Panc1 (cell line): ENCODE measurements at regions not wholly inside any gene's neighbourhood (a gene's known extent, or its start where the extent isn't known, plus 50 kb on each side); places are given as distances from the start of the nearest gene placed in this dataset.

ENCODE experiments used
- ATAC-seq: fragments of 200-7000 bp; cut with Tn5 transposase; 2 replicates; pipeline ENCODE4 v1.9.1; 2020; ENCODE audit warnings: mild to moderate bottlenecking, moderate library complexity
- BruUV-seq: library from RNA; stranded (reverse); fragments of 400-500 nt; replicated peaks from 2 replicates; lab custom pipeline; 2021; lab: Mats Ljungman, UMichigan
- CTCF ChIA-PET: fragments of 300-600 bp; sonication (Branson Sonifier 250); formaldehyde crosslinking; loops from one replicate; lab custom pipeline; 2022; ENCODE audit warnings: antibody characterized with exemption; lab: Charles Lee
- POLR2A ChIA-PET: fragments of 300-600 bp; sonication (Branson Sonifier 250); formaldehyde crosslinking; loops from one replicate; lab custom pipeline; 2022; ENCODE audit warnings: antibody characterized with exemption; lab: Charles Lee
- DNase-seq: peaks from one replicate; pipeline ENCODE4 v3.0.0-alpha.2; 2010; ENCODE audit warnings: low read depth, low spot score
- H3K27ac ChIP-seq: 2 replicates; pipeline ENCODE4 v1.5.1; 2011; ENCODE audit warnings: mild to moderate bottlenecking, low read length, inconsistent platforms
- H3K27me3 ChIP-seq: fragments of 200-500 bp; sonication (Bioruptor generic); 2 replicates; pipeline ENCODE4 v1.6.0; 2014; ENCODE audit warnings: low read length, inconsistent platforms; ENCODE audit not compliant: control insufficient read depth, insufficient read depth
- H3K36me3 ChIP-seq: fragments of 200-500 bp; sonication (Bioruptor generic); 2 replicates; pipeline ENCODE4 v1.5.1; 2014; ENCODE audit warnings: inconsistent platforms, mild to moderate bottlenecking, low read length, moderate library complexity; ENCODE audit not compliant: control insufficient read depth, insufficient read depth
- H3K4me1 ChIP-seq: 2 replicates; pipeline ENCODE4 v1.5.1; 2011; ENCODE audit warnings: inconsistent platforms, mild to moderate bottlenecking, low read length, moderate library complexity; ENCODE audit not compliant: control insufficient read depth, insufficient read depth
- H3K4me3 ChIP-seq, 2 experiments: 2 replicates each; pipeline ENCODE4 v1.5.1; 2011 to 2012; ENCODE audit warnings: low read depth in 2 of 2, low read length in 2 of 2, mild to moderate bottlenecking in 2 of 2, inconsistent platforms in 1 of 2, moderate library complexity in 1 of 2
- H3K9me3 ChIP-seq: fragments of 200-500 bp; sonication (Bioruptor generic); 2 replicates; pipeline ENCODE4 v1.5.1; 2014; ENCODE audit warnings: low read depth, mild to moderate bottlenecking, inconsistent platforms, low read length, moderate library complexity; ENCODE audit not compliant: control insufficient read depth, insufficient read depth
- POLR2AphosphoS5 ChIP-seq: IDR thresholded peaks from 2 replicates; pipeline ENCODE4 v1.6.1; 2012; ENCODE audit warnings: mild to moderate bottlenecking, low read depth, low read length, moderate library complexity
- SIN3A ChIP-seq: IDR thresholded peaks from 2 replicates; pipeline ENCODE4 v1.6.1; 2012; ENCODE audit warnings: low read depth, mild to moderate bottlenecking, low read length, moderate library complexity, borderline replicate concordance; ENCODE audit not compliant: insufficient read depth
- TCF7L2 ChIP-seq: IDR thresholded peaks from 2 replicates; pipeline ENCODE4 v1.6.1; 2011; ENCODE audit warnings: mild to moderate bottlenecking, low read depth, low read length, inconsistent platforms
- in situ Hi-C: cut with HindIII; loops from 2 replicates; pipeline ENCODE4 v1.10.0; 2016; ENCODE audit warnings: low sequenced_read_pairs, low pct_unique_long_range_greater_than_20kb
- intact Hi-C: fragments of 100-400 bp; cut with micrococcal nuclease; formaldehyde crosslinking; loops from one replicate; pipeline ENCODE4 v1.10.0; 2022; ENCODE audit not compliant: unreplicated experiment
- TF ChIP-seq, protein P1 (sequence below), 2 experiments: IDR thresholded peaks; 2 replicates each; pipeline ENCODE4 v1.6.1; 2011 to 2012; ENCODE audit warnings: low read depth in 2 of 2, control low read depth in 1 of 2, low read length in 1 of 2, mild to moderate bottlenecking in 1 of 2, moderate library complexity in 1 of 2; ENCODE audit not compliant: insufficient read depth in 1 of 2
- TF ChIP-seq, protein P2 (sequence below): fragments of 450-650 bp; IDR thresholded peaks from 2 replicates; pipeline ENCODE4 v1.5.1; 2017; ENCODE audit warnings: mild to moderate bottlenecking

DNA sequence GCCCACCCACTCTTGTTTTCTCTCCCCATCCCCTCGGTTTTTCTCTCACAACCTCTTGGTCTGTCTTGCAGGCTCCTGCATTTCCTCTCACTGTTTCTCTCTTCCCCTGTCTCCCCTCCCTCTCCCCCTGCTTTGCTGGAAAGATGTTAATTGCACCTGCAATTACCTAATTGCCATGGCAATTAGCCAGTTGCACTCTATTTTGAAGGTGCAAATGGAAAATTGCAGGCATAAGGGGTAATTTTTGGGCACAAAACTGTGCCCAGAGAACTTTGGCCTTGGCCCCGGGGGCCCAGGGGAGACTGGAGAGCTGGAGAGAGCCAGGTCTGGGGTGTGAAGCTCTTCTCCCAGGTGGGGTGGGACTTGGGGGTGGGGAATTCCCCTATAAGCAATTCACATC lies 164.5 kb upstream of the TLE3 start:
- Histone ChIP-seq H3K9me3 (no peaks in the 10 kb centered on the region), H3K4me3 (no peak overlapping the region), H3K27ac (no peak overlapping the region), H3K27me3 (no peaks in the 10 kb centered on the region), H3K4me1 (0 out of 2 replicates have a peak, but pooled peaks cover 7% of the 10 kb centered on the region), H3K36me3 (no peaks in the 10 kb centered on the region)
- TF ChIP-seq POLR2AphosphoS5, result no peak
- TF ChIP-seq, protein P1, sequence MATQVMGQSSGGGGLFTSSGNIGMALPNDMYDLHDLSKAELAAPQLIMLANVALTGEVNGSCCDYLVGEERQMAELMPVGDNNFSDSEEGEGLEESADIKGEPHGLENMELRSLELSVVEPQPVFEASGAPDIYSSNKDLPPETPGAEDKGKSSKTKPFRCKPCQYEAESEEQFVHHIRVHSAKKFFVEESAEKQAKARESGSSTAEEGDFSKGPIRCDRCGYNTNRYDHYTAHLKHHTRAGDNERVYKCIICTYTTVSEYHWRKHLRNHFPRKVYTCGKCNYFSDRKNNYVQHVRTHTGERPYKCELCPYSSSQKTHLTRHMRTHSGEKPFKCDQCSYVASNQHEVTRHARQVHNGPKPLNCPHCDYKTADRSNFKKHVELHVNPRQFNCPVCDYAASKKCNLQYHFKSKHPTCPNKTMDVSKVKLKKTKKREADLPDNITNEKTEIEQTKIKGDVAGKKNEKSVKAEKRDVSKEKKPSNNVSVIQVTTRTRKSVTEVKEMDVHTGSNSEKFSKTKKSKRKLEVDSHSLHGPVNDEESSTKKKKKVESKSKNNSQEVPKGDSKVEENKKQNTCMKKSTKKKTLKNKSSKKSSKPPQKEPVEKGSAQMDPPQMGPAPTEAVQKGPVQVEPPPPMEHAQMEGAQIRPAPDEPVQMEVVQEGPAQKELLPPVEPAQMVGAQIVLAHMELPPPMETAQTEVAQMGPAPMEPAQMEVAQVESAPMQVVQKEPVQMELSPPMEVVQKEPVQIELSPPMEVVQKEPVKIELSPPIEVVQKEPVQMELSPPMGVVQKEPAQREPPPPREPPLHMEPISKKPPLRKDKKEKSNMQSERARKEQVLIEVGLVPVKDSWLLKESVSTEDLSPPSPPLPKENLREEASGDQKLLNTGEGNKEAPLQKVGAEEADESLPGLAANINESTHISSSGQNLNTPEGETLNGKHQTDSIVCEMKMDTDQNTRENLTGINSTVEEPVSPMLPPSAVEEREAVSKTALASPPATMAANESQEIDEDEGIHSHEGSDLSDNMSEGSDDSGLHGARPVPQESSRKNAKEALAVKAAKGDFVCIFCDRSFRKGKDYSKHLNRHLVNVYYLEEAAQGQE (IDR thresholded peaks at IDR 0.05; ENCODE audit: insufficient read depth in 1 of 2, low read depth in 2 of 2, low read length in 1 of 2), result no peak
- intact Hi-C loops (no loop called here), in situ Hi-C loops (no loop called here)
- CTCF ChIA-PET, result no interaction called here
- ATAC-seq (no peak), DNase-seq (no peak)
- POLR2A ChIA-PET, result interaction anchor here (0.6 kb wide), 1 partner anchor 165 kb away, joined by 4 read pairs; the partner anchor contains the start of gene TLE3
- no TSS peak for BruUV-seq

DNA sequence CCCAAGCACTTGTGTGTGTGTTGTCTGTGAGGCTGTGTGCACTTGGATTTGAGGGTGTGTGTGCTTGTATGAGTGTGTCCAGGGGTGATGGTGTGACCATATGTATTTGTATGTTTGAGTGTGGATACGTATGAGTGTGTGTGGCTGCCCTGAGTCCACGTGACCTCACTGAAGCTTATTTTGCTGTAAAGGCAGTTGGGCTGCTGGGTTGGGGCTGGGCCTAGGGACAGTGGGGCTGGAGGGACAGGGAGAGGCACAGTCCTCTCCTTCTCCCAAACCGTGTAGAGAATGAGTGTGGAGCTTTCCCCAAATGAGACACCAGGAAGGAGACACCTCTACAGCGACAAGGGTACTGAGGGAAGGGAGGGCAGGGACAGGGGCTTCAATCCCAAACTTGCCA lies 163.4 kb upstream of the TLE3 start:
- Histone ChIP-seq H3K27ac (no peak overlapping the region), H3K4me3 (no peak overlapping the region), H3K4me1 (0 out of 2 replicates have a peak, but pooled peaks cover 7% of the 10 kb centered on the region), H3K36me3 (no peaks in the 10 kb centered on the region), H3K27me3 (no peaks in the 10 kb centered on the region), H3K9me3 (no peaks in the 10 kb centered on the region)
- ChIA-PET POLR2A (no interaction called here), CTCF (no interaction called here)
- in situ Hi-C loops (no loop called here), intact Hi-C loops (no loop called here)
- BruUV-seq, result no TSS peak
- DNase-seq (no peak), ATAC-seq (no peak)
- TF ChIP-seq SIN3A (no peak), POLR2AphosphoS5 (no peak)
- TF ChIP-seq, protein P2, sequence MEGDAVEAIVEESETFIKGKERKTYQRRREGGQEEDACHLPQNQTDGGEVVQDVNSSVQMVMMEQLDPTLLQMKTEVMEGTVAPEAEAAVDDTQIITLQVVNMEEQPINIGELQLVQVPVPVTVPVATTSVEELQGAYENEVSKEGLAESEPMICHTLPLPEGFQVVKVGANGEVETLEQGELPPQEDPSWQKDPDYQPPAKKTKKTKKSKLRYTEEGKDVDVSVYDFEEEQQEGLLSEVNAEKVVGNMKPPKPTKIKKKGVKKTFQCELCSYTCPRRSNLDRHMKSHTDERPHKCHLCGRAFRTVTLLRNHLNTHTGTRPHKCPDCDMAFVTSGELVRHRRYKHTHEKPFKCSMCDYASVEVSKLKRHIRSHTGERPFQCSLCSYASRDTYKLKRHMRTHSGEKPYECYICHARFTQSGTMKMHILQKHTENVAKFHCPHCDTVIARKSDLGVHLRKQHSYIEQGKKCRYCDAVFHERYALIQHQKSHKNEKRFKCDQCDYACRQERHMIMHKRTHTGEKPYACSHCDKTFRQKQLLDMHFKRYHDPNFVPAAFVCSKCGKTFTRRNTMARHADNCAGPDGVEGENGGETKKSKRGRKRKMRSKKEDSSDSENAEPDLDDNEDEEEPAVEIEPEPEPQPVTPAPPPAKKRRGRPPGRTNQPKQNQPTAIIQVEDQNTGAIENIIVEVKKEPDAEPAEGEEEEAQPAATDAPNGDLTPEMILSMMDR, result no peak

DNA sequence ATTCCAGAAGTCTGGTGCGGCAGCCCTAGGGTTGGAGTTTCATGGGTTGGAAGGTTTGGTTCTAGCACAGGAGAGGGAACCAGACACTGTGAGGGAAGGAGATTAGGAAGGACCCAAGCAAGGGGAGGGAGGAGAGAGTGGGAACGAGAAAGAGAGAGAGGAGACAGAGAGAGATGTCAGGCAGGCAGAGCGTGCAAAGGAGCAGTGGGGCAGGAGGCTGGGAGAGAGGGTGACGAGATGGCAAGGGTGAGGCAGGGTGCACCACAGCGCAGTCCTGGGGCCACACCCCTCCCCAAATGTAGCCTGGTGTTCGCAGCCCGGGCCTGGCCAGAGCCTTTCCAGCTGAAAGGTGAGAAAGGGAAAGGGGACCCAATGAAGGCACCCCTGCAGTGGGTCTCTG lies 162.9 kb upstream of the TLE3 start:
- Histone ChIP-seq H3K27me3 (no peaks in the 10 kb centered on the region), H3K9me3 (no peaks in the 10 kb centered on the region), H3K4me3 (no peak overlapping the region), H3K4me1 (0 out of 2 replicates have a peak, but pooled peaks cover 7% of the 10 kb centered on the region), H3K27ac (no peak overlapping the region), H3K36me3 (no peaks in the 10 kb centered on the region)
- no peak for DNase-seq
- no peak; the same call in 1 of the 2 replicates for ATAC-seq
- intact Hi-C loops (no loop called here), in situ Hi-C loops (no loop called here)
- no peak for TF ChIP-seq SIN3A
- TF ChIP-seq, protein P2, result no peak
- TF ChIP-seq POLR2AphosphoS5, result no peak
- TF ChIP-seq, protein P1 (IDR thresholded peaks at IDR 0.05; ENCODE audit: insufficient read depth in 1 of 2, low read depth in 2 of 2, low read length in 1 of 2), result no peak
- TF ChIP-seq TCF7L2, result no peak
- POLR2A ChIA-PET, result no interaction called here
- no TSS peak for BruUV-seq
- CTCF ChIA-PET, result no interaction called here
